Type B pancreatic cell (in vitro differentiated cells): ENCODE measurements at regions not wholly inside any gene's neighbourhood (a gene's known extent, or its start where the extent isn't known, plus 50 kb on each side); places are given as distances from the start of the nearest gene placed in this dataset.
A peak's percentile ranks its signal among the peaks of the same experiment; 100 is the strongest.

Experiments used
- DNase-seq: peaks from one replicate; pipeline ENCODE4 v3.0.0; 2021; ENCODE audit warnings: mixed read lengths; ENCODE audit not compliant: unreplicated experiment; ENCODE audit errors: extremely low spot score
- H3K27ac Mint-ChIP-seq: 2 replicates; pipeline ENCODE4 v1.8.0; 2021; ENCODE audit warnings: mild to moderate bottlenecking, mixed read lengths
- H3K27me3 Mint-ChIP-seq: 2 replicates; pipeline ENCODE4 v1.8.0; 2021; ENCODE audit warnings: mixed read lengths
- H3K36me3 Mint-ChIP-seq: 2 replicates; pipeline ENCODE4 v1.8.0; 2021; ENCODE audit warnings: mixed read lengths
- H3K4me1 Mint-ChIP-seq: one replicate; pipeline ENCODE4 v1.8.0; 2021; ENCODE audit warnings: mixed read lengths; ENCODE audit not compliant: unreplicated experiment
- H3K4me3 Mint-ChIP-seq: 2 replicates; pipeline ENCODE4 v1.8.0; 2021; ENCODE audit warnings: mild to moderate bottlenecking, mixed read lengths
- H3K9me3 Mint-ChIP-seq: 2 replicates; pipeline ENCODE4 v1.8.0; 2021; ENCODE audit warnings: mixed read lengths
- CTCF ChIP-seq: fragments of 200-600 bp; sonication (generic); conservative IDR thresholded peaks from 2 replicates; pipeline ENCODE4 v1.5.0; 2021; ENCODE audit warnings: antibody characterized with exemption, mild to moderate bottlenecking

- Mint-ChIP-seq H3K4me3 (no peak overlapping the region), H3K4me1 (peaks cover 8% of the 10 kb centered on the region), H3K27ac (no peak overlapping the region), H3K36me3 (peaks cover 4% of the 10 kb centered on the region), H3K27me3 (peaks cover 11% of the 10 kb centered on the region), H3K9me3 (peaks cover 5% of the 10 kb centered on the region)
- TF ChIP-seq CTCF = no peak
- DNase-seq = no peak
Observed at GRCh38 chr21:35512346-35512745, 463.2 kb upstream of the RUNX1 start.

GRCh38 chr21:35511696-35512162 is 462.6 kb upstream of the RUNX1 start:
- H3K4me1 Mint-ChIP-seq = peaks cover 15% of the 10 kb centered on the region
- peak overlapping the region; percentile 63 for H3K27ac Mint-ChIP-seq

GRCh38 chr21:35510957-35511695 is 462.0 kb upstream of the RUNX1 start:
- Mint-ChIP-seq H3K9me3 (peaks cover 5% of the 10 kb centered on the region), H3K4me3 (peak overlapping the region; percentile 3), H3K27ac (peak overlapping the region; percentile 63), H3K36me3 (peaks cover 4% of the 10 kb centered on the region), H3K27me3 (peaks cover 16% of the 10 kb centered on the region), H3K4me1 (peaks cover 15% of the 10 kb centered on the region)
- DNase-seq = no peak
- no peak for TF ChIP-seq CTCF

More at GRCh38 chr21:35511696-35512162, 462.6 kb upstream of the RUNX1 start:
- peaks cover 4% of the 10 kb centered on the region for H3K36me3 Mint-ChIP-seq
- H3K4me3 Mint-ChIP-seq = no peak overlapping the region
- DNase-seq = no peak
- TF ChIP-seq CTCF = no peak
- H3K27me3 Mint-ChIP-seq = peaks cover 11% of the 10 kb centered on the region
- H3K9me3 Mint-ChIP-seq = peaks cover 5% of the 10 kb centered on the region

GRCh38 chr21:35510294-35510693 is 461.2 kb upstream of the RUNX1 start:
- no peak for DNase-seq

GRCh38 chr21:35509001-35509704 is 460.1 kb upstream of the RUNX1 start:
- Mint-ChIP-seq H3K27ac (no peak overlapping the region), H3K36me3 (peaks cover 4% of the 10 kb centered on the region), H3K27me3 (peaks cover 25% of the 10 kb centered on the region), H3K4me3 (no peak overlapping the region), H3K4me1 (peaks cover 15% of the 10 kb centered on the region), H3K9me3 (peaks cover 5% of the 10 kb centered on the region)
- DNase-seq = no peak
- no peak for TF ChIP-seq CTCF

More at GRCh38 chr21:35510294-35510693, 461.2 kb upstream of the RUNX1 start:
- peaks cover 5% of the 10 kb centered on the region for H3K9me3 Mint-ChIP-seq
- no peak overlapping the region for H3K27ac Mint-ChIP-seq
- no peak for TF ChIP-seq CTCF
- H3K27me3 Mint-ChIP-seq = peaks cover 20% of the 10 kb centered on the region
- H3K36me3 Mint-ChIP-seq = peaks cover 4% of the 10 kb centered on the region
- no peak overlapping the region for H3K4me3 Mint-ChIP-seq
- peaks cover 15% of the 10 kb centered on the region for H3K4me1 Mint-ChIP-seq
